SK-N-MC (cell line): ENCODE measurements at regions not wholly inside any gene's neighbourhood (a gene's known extent, or its start where the extent isn't known, plus 50 kb on each side); places are given as distances from the start of the nearest gene placed in this dataset.

Source experiments
- FOXP2 ChIP-seq: optimal IDR thresholded peaks from 2 replicates; pipeline ENCODE3; 2011; ENCODE audit warnings: mild to moderate bottlenecking, moderate library complexity; ENCODE audit not compliant: insufficient read depth; ENCODE audit errors: extremely low read length, control extremely low read depth
- POLR2AphosphoS5 ChIP-seq: IDR thresholded peaks from 2 replicates; pipeline ENCODE4 v1.6.1; 2012; ENCODE audit warnings: mild to moderate bottlenecking, low read depth, low read length, borderline replicate concordance

DNA sequence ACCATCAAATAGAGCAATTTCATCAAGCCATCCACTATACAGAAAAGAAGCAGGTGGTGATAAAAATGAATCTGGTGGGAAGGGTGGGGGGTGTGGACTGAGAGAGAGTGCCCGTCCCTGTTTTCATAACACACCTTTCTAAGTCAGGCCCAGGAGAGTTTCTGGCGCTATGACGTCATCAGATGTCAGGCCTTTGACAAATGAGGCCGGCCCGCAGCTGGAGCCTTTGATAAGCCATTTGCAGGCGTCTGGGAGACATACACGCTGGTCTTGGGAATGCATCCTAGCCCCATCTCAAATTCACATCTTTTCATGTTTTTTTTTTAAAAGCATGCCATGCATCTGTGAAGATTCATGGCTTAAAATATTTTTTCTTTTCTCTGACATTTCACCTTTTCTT, 404.5 kb downstream of the BCOR start:
- TF ChIP-seq FOXP2: no peak
- no peak for TF ChIP-seq POLR2AphosphoS5
